Fibroblast of the aortic adventitia (primary cell): ENCODE measurements at regions not wholly inside any gene's neighbourhood (a gene's known extent, or its start where the extent isn't known, plus 50 kb on each side); places are given as distances from the start of the nearest gene placed in this dataset.

Experiments
- DNase-seq: peaks from one replicate; pipeline ENCODE4 v3.0.0-alpha.2; 2010; ENCODE audit warnings: low read depth
- H3K4me3 ChIP-seq: 2 replicates; pipeline ENCODE4 v1.5.1; 2011; ENCODE audit warnings: low read depth, mild to moderate bottlenecking, control low read depth, low read length, moderate library complexity
- TF ChIP-seq, protein P1 (sequence below): IDR thresholded peaks from 2 replicates; pipeline ENCODE4 v1.5.1; 2011; ENCODE audit warnings: mild to moderate bottlenecking, low read length, control low read depth, inconsistent platforms; ENCODE audit not compliant: insufficient read depth

DNA sequence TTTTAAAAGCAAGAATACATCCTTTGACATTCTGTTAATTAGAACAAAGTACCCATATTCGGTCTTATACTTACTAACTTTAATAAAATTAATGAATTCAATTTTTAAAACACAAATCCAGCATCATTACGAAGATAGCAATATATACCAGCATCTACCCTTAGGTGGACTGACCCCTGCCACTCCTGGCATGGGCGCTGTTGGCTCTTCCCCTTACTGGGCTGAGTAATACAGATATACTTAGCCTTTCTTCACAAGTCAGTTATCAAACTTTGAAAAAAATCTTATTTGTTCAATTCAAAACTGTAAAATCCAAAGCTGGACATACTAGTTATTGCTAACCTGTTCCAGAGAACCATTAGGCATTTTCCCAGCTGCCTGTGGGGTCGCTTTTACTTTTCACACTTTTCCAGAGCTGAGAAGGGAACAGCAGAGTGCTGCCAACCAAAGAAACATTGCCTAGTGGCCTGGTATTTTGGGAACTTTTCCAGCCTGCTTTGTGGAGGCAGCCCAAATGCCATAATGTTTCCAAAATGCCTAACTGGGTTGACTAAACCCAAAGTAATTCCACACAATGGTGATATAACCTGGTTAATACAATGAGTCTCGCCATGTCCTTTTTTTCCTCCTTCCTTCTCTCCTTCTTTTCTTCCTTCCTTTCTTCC, 424.7 kb upstream of the ADGRL2 start:
- no peak overlapping the region for H3K4me3 ChIP-seq
- TF ChIP-seq, protein P1, sequence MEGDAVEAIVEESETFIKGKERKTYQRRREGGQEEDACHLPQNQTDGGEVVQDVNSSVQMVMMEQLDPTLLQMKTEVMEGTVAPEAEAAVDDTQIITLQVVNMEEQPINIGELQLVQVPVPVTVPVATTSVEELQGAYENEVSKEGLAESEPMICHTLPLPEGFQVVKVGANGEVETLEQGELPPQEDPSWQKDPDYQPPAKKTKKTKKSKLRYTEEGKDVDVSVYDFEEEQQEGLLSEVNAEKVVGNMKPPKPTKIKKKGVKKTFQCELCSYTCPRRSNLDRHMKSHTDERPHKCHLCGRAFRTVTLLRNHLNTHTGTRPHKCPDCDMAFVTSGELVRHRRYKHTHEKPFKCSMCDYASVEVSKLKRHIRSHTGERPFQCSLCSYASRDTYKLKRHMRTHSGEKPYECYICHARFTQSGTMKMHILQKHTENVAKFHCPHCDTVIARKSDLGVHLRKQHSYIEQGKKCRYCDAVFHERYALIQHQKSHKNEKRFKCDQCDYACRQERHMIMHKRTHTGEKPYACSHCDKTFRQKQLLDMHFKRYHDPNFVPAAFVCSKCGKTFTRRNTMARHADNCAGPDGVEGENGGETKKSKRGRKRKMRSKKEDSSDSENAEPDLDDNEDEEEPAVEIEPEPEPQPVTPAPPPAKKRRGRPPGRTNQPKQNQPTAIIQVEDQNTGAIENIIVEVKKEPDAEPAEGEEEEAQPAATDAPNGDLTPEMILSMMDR = no peak
- no peak for DNase-seq

DNA sequence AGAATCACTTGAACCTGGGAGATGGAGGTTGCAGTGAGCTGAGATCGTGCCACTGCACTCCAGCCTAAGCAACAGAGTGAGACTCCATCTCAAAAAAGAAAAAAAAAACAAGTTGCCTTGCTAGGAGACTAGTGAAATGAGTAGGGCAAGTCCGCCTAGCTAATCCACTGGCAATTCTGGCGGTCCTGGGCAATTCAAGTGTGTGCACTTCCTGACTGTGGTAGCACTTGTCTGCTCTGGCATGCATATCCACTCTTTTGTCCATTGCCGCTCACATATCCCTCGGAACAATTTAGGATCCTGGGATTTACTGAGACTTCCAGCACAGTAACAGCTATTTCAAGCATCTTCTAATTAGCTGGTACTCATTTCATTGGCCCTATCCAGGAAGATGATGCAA, 426.3 kb upstream of the ADGRL2 start:
- TF ChIP-seq, protein P1 = no peak
- no peak for DNase-seq
- H3K4me3 ChIP-seq = no peak overlapping the region

DNA sequence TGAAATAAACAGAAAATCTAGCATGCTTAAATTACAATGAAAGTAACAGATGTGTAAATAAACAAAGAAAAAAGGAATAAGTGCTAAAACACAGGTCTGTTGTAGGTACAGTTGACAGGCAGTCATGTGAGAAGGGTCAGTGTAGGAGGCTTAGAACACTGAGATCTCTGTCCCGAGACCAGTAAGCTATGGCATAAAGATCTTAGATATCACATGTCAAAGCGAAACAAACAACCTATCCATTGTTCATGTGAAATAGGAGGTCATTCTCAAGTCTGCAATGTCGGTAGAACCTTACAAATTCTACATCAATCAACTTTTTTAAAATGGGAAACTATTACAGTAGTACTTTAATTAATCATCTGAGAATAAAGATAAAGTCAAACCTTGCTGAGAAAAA, 428.9 kb upstream of the ADGRL2 start:
- no peak overlapping the region for H3K4me3 ChIP-seq
- no peak for DNase-seq
- TF ChIP-seq, protein P1 = no peak

DNA sequence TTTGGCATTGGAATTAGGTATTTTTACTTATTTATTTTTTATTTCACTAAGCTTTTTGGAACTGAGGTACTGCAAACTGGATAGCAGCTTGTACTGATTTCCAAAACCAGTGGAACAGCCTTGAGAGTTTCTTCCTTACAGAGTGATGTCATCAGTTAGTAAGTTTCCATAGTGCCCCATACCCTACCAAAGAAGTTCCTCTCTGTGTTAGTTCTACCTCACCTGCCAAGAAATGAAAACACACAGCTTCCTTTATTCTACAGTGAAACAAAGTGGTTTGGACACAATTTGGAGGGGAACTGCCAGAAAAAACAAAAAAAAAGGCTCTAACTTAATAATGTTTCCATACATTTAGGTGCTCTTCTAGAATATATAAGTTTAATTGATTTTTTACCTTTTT, 430.9 kb upstream of the ADGRL2 start:
- no peak for DNase-seq
- TF ChIP-seq, protein P1 = no peak
- no peak overlapping the region for H3K4me3 ChIP-seq

DNA sequence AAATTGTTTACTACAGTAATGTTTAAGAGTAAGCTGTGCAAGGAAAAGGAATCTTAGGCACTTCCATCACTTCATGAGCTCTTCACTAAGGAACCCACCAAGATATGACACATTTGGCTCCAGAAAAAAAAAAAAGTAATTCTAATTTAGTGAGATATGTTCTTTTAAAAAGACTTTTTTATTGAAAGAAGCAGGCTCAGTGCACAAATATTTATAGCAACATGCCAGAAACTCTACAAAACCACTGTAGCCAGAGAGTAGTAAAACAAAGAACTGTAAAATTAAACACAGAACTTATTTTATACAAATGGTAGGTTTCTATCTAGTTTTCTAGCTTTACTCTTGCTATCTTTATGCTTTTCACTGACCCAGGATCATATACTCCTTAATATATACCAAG, 434.6 kb upstream of the ADGRL2 start:
- DNase-seq = no peak
- no peak overlapping the region for H3K4me3 ChIP-seq
- TF ChIP-seq, protein P1 = no peak

DNA sequence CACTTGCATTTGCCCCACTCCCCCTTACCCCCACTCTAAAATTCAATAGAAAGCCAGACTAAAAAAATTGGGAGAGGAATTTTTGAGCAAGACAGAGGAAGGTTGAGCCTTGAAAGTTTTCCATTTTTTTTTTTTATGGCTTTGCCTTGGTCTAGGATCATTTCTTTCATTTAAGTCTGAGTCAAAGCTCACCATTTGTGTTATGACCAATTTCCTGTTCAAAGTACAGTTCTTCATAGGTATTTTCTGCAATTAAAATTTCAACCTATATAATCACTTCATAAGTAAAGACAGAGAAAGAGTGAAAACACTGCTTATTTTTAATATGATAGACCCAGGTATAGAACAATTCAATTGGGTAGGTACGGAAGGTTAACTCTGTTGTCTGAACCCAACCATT, 436.6 kb upstream of the ADGRL2 start:
- DNase-seq = no peak

DNA sequence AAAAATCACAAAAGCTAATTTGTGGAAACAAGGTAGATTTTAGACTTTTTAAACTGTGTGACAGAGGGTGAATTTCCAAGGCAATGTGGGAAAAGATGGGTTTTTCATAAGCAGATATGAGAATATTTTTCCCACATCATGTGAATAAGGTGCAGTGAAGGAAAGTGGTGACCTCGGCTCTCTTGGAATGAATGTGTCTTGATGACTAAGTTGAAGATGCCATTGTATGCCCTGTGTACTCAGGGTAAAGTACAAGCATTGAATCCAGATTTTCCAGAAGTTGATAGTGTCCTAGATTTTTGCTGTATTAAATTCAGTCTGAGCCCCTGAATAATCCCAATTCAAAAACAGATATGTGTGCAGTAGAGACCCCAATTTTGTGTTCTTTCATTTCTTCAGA, 442.6 kb upstream of the ADGRL2 start:
- TF ChIP-seq, protein P1 = no peak
- no peak overlapping the region for H3K4me3 ChIP-seq
- no peak for DNase-seq

More for the DNA sequence above, 436.6 kb upstream of the ADGRL2 start:
- no peak overlapping the region for H3K4me3 ChIP-seq
- TF ChIP-seq, protein P1 = no peak
